ENCODE measurements at regions not wholly inside any gene's neighbourhood (a gene's known extent, or its start where the extent isn't known, plus 50 kb on each side); places are given as distances from the start of the nearest gene placed in this dataset.

GRCh38 chr16:88195269-88195705 is 187.5 kb upstream of the ZNF469 start:
- FAIRE-seq = no peak
- no peak for DNase-seq (ENCODE audit: low read depth, low spot score)
- CTCF ChIA-PET = interaction anchor here (1.2 to 2.4 kb wide), 4 partner anchors 188 to 243 kb away, joined by 3 to 10 read pairs (median 4); partner anchors contain the start of gene ZNF469
- POLR2A ChIA-PET = no interaction called here
- H4K20me1 ChIP-seq (replicated peaks; ENCODE audit: control insufficient read depth, extremely low read depth, insufficient read depth, low read length) = no peaks in the 10 kb centered on the region
- H3K4me2 ChIP-seq (ENCODE audit: insufficient read depth, low read length) = no peak overlapping the region
- H3K4me1 ChIP-seq (ENCODE audit: control insufficient read depth, extremely low read depth, insufficient read depth, low read length) = no peaks in the 10 kb centered on the region
- H3K27ac ChIP-seq (ENCODE audit: insufficient read depth, low read depth, low read length) = no peak overlapping the region
- dilution Hi-C loops (cut with MboI; ENCODE audit: extremely low pct_ligation_motif_present, low sequenced_read_pairs) (no loop called here), intact Hi-C loops (cut with micrococcal nuclease) (loop anchor here (10.0 kb wide), 1 partner anchor 50 kb away; no protein-coding TSS in a partner anchor)
- no TSS peak for BruUV-seq (replicated peaks)
- no peak overlapping the region for H3K4me3 ChIP-seq (replicated peaks in 1 of 3; ENCODE audit: insufficient read depth in 1 of 3, low read depth in 1 of 3, low read length in 3 of 3)
- H3K9me3 ChIP-seq (replicated peaks; ENCODE audit: control insufficient read depth, insufficient read depth, low read length) = no peaks in the 10 kb centered on the region
- no peak overlapping the region for H2AFZ ChIP-seq (ENCODE audit: low read depth, low read length)
- H3K36me3 ChIP-seq (ENCODE audit: control insufficient read depth in 2 of 2, extremely low read depth in 1 of 2, insufficient read depth in 2 of 2, low read length in 2 of 2) = no peaks in the 10 kb centered on the region
- no peak for TF ChIP-seq MAX (IDR thresholded peaks at IDR 0.05; ENCODE audit: insufficient read depth, insufficient read length)
- TF ChIP-seq POLR2A (IDR thresholded peaks at IDR 0.05; ENCODE audit: low read depth, low read length) = no peak
- TF ChIP-seq GATA2 (IDR thresholded peaks at IDR 0.05; ENCODE audit: insufficient read depth, insufficient read length, low read depth, low read length) = no peak
- TF ChIP-seq FOS (IDR thresholded peaks at IDR 0.05; ENCODE audit: borderline replicate concordance, insufficient read depth, low read length) = no peak
- TF ChIP-seq CTCF (IDR thresholded peaks at IDR 0.05; ENCODE audit: extremely low read depth in 1 of 2, insufficient read depth in 1 of 2, low read depth in 1 of 2, low read length in 2 of 2) = no peak
- no peak for TF ChIP-seq EZH2 (IDR thresholded peaks at IDR 0.05; ENCODE audit: borderline replicate concordance, low read depth, low read length, severe bottlenecking)
- TF ChIP-seq POLR2AphosphoS5 (IDR thresholded peaks at IDR 0.05; ENCODE audit: insufficient read depth, low read depth, low read length) = no peak
- no peak for TF ChIP-seq MYC (IDR thresholded peaks at IDR 0.05; ENCODE audit: low read depth, low read length)
- TF ChIP-seq JUN (IDR thresholded peaks at IDR 0.05; ENCODE audit: borderline replicate concordance, insufficient read depth, insufficient read length, low read depth) = no peak
- H3K9me1 ChIP-seq (replicated peaks; ENCODE audit: control insufficient read depth, extremely low read depth, insufficient read depth, low read length) = no peaks in the 10 kb centered on the region
- no peak overlapping the region for H3K9ac ChIP-seq (replicated peaks; ENCODE audit: extremely low read depth, insufficient read depth, low read length)
- H3K79me2 ChIP-seq (ENCODE audit: control insufficient read depth, insufficient read depth, low read length) = no peaks in the 10 kb centered on the region
- H3K27me3 ChIP-seq (ENCODE audit: control insufficient read depth in 2 of 2, insufficient read depth in 2 of 2, low read length in 2 of 2) = no peaks in the 10 kb centered on the region
